ENCODE measurements at regions not wholly inside any gene's neighbourhood (a gene's known extent, or its start where the extent isn't known, plus 50 kb on each side); places are given as distances from the start of the nearest gene placed in this dataset.

- TF ChIP-seq POLR2A (IDR thresholded peaks at IDR 0.05; ENCODE audit: low read length) (no peak), GATA1 (IDR thresholded peaks at IDR 0.05; ENCODE audit: low read depth, low read length) (no peak)
- no peak for DNase-seq
These were observed 438.7 kb upstream of the IGFBP7 start for GRCh38 chr4:57548856-57549255.

- TF ChIP-seq GATA1 (IDR thresholded peaks at IDR 0.05; ENCODE audit: low read depth, low read length) (no peak), POLR2A (IDR thresholded peaks at IDR 0.05; ENCODE audit: low read length) (no peak)
- no peak for DNase-seq
These were observed 434.8 kb upstream of the IGFBP7 start for GRCh38 chr4:57544811-57545654.

GRCh38 chr4:57504797-57505530, 394.8 kb upstream of the IGFBP7 start:
- no peak for DNase-seq
- TF ChIP-seq GATA1 (IDR thresholded peaks at IDR 0.05; ENCODE audit: low read depth, low read length) (no peak), POLR2A (IDR thresholded peaks at IDR 0.05; ENCODE audit: low read length) (no peak)

- DNase-seq, result no peak
- no peak for TF ChIP-seq GATA1 (IDR thresholded peaks at IDR 0.05; ENCODE audit: low read depth, low read length)
- TF ChIP-seq POLR2A (IDR thresholded peaks at IDR 0.05; ENCODE audit: low read length), result no peak
These were observed 394.0 kb upstream of the IGFBP7 start for GRCh38 chr4:57504139-57504538.

- no peak for TF ChIP-seq POLR2A (IDR thresholded peaks at IDR 0.05; ENCODE audit: low read length)
- no peak for TF ChIP-seq GATA1 (IDR thresholded peaks at IDR 0.05; ENCODE audit: low read depth, low read length)
These were observed 391.5 kb upstream of the IGFBP7 start for GRCh38 chr4:57501720-57502119.

GRCh38 chr4:57499786-57500185, 389.6 kb upstream of the IGFBP7 start:
- DNase-seq, result no peak

More at GRCh38 chr4:57501720-57502119, 391.5 kb upstream of the IGFBP7 start:
- DNase-seq, result no peak

GRCh38 chr4:57498251-57498650, 388.1 kb upstream of the IGFBP7 start:
- TF ChIP-seq POLR2A (IDR thresholded peaks at IDR 0.05; ENCODE audit: low read length), result no peak
- no peak for TF ChIP-seq GATA1 (IDR thresholded peaks at IDR 0.05; ENCODE audit: low read depth, low read length)

More at GRCh38 chr4:57499786-57500185, 389.6 kb upstream of the IGFBP7 start:
- TF ChIP-seq GATA1 (IDR thresholded peaks at IDR 0.05; ENCODE audit: low read depth, low read length) (no peak), POLR2A (IDR thresholded peaks at IDR 0.05; ENCODE audit: low read length) (no peak)

GRCh38 chr4:57496697-57497471, 386.7 kb upstream of the IGFBP7 start:
- DNase-seq, result no peak
- TF ChIP-seq POLR2A (IDR thresholded peaks at IDR 0.05; ENCODE audit: low read length) (no peak), GATA1 (IDR thresholded peaks at IDR 0.05; ENCODE audit: low read depth, low read length) (no peak)

More at GRCh38 chr4:57498251-57498650, 388.1 kb upstream of the IGFBP7 start:
- DNase-seq, result no peak

GRCh38 chr4:57494821-57495220, 384.6 kb upstream of the IGFBP7 start:
- TF ChIP-seq POLR2A (IDR thresholded peaks at IDR 0.05; ENCODE audit: low read length) (no peak), GATA1 (IDR thresholded peaks at IDR 0.05; ENCODE audit: low read depth, low read length) (no peak)
- DNase-seq, result no peak

- no peak for TF ChIP-seq GATA1 (IDR thresholded peaks at IDR 0.05; ENCODE audit: low read depth, low read length)
- DNase-seq, result no peak
These were observed 382.2 kb upstream of the IGFBP7 start for GRCh38 chr4:57492251-57492878.

GRCh38 chr4:57491388-57491787, 381.2 kb upstream of the IGFBP7 start:
- DNase-seq, result no peak
- TF ChIP-seq GATA1 (IDR thresholded peaks at IDR 0.05; ENCODE audit: low read depth, low read length), result no peak

GRCh38 chr4:57490520-57491255, 380.5 kb upstream of the IGFBP7 start:
- DNase-seq, result no peak
- TF ChIP-seq GATA1 (IDR thresholded peaks at IDR 0.05; ENCODE audit: low read depth, low read length) (no peak), POLR2A (IDR thresholded peaks at IDR 0.05; ENCODE audit: low read length) (no peak)
